Activated CD4-positive, alpha-beta memory T cell treated with anti-CD3 and anti-CD28 coated beads for 36 hours (primary cell): ENCODE measurements at regions not wholly inside any gene's neighbourhood (a gene's known extent, or its start where the extent isn't known, plus 50 kb on each side); places are given as distances from the start of the nearest gene placed in this dataset.

Experiments used
- CTCF ChIA-PET: fragments of 350-600 bp; sonication (Branson Sonifier 250); formaldehyde crosslinking; loops from one replicate; lab custom pipeline; 2021; ENCODE audit warnings: antibody characterized with exemption, inconsistent platforms; lab: Charles Lee
- POLR2A ChIA-PET: fragments of 350-600 bp; sonication (Branson Sonifier 250); formaldehyde crosslinking; loops from one replicate; lab custom pipeline; 2021; ENCODE audit warnings: antibody characterized with exemption; lab: Charles Lee
- DNase-seq: peaks from one replicate; pipeline ENCODE4 v3.0.0-alpha.2; 2020
- H3K27ac Mint-ChIP-seq: one replicate; pipeline ENCODE4 v1.8.0; 2021; ENCODE audit warnings: mixed read lengths
- H3K27me3 Mint-ChIP-seq: one replicate; pipeline ENCODE4 v1.8.0; 2021; ENCODE audit warnings: mixed read lengths
- H3K36me3 Mint-ChIP-seq: one replicate; pipeline ENCODE4 v1.8.0; 2021; ENCODE audit warnings: mixed read lengths
- H3K4me1 Mint-ChIP-seq: one replicate; pipeline ENCODE4 v1.8.0; 2021; ENCODE audit warnings: low read depth, mixed read lengths
- H3K4me3 Mint-ChIP-seq: one replicate; pipeline ENCODE4 v1.8.0; 2021; ENCODE audit warnings: mild to moderate bottlenecking, mixed read lengths
- H3K9me3 Mint-ChIP-seq: one replicate; pipeline ENCODE4 v1.8.0; 2021; ENCODE audit warnings: mixed read lengths
- intact Hi-C: fragments of 100-400 bp; cut with micrococcal nuclease; formaldehyde crosslinking; loops from one replicate; pipeline ENCODE4 v1.15.1; 2023

DNA sequence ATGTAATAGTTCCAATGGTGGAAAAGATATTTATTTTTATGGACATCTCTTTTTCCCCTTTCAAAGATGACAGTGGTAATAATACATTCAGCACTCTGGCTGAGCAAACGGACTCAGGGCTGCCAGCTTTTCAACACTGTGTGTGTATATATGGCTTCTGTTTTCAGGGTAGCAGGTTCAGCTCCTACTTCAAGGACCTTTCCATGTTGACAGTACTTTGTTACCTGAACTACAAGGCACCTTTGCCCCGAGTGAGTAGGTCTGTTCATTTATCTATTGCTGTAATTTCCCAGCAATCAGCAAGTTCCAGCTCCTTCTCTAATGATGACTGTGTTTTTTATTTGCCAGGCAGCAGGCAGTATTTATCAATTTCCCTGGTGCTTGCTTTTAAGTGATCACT, 387.4 kb upstream of the KIF2A start:
- H3K4me1 Mint-ChIP-seq: no peaks in the 10 kb centered on the region
- intact Hi-C loops: no loop called here
- no peak for DNase-seq
- H3K27ac Mint-ChIP-seq: no peak overlapping the region
- no peaks in the 10 kb centered on the region for H3K27me3 Mint-ChIP-seq
- no peak overlapping the region for H3K4me3 Mint-ChIP-seq
- no peaks in the 10 kb centered on the region for H3K9me3 Mint-ChIP-seq
- POLR2A ChIA-PET: no interaction called here
- CTCF ChIA-PET: no interaction called here
- H3K36me3 Mint-ChIP-seq: no peaks in the 10 kb centered on the region

GRCh38 chr5:61919920-61920319, 386.1 kb upstream of the KIF2A start:
- Mint-ChIP-seq H3K27ac (no peak overlapping the region), H3K4me1 (no peaks in the 10 kb centered on the region), H3K4me3 (no peak overlapping the region), H3K27me3 (no peaks in the 10 kb centered on the region), H3K36me3 (no peaks in the 10 kb centered on the region), H3K9me3 (no peaks in the 10 kb centered on the region)
- ChIA-PET POLR2A (no interaction called here), CTCF (no interaction called here)
- no peak for DNase-seq
- intact Hi-C loops: no loop called here

- Mint-ChIP-seq H3K27ac (no peak overlapping the region), H3K9me3 (no peaks in the 10 kb centered on the region), H3K4me3 (no peak overlapping the region), H3K4me1 (no peaks in the 10 kb centered on the region), H3K36me3 (no peaks in the 10 kb centered on the region), H3K27me3 (no peaks in the 10 kb centered on the region)
- no peak for DNase-seq
- ChIA-PET CTCF (no interaction called here), POLR2A (no interaction called here)
- intact Hi-C loops: no loop called here
These were observed 381.8 kb upstream of the KIF2A start for GRCh38 chr5:61924251-61924650.

DNA sequence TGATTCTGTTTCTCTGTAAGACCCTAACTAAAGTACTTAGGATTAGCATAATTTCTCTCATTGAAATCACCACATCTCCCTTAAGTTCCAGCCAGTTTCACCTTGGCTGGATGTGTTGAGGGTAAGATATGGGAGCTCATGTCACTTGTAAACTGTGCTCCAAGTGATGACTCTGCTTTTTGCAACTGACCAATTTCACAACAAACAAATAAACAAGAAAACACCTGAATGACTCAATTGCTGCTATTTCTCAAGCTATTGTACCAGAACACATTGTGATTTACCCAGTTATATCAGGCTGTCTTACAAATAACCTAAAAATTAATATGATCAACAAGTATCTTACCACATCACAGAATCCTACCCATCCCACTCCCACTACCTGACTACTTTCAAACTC, 379.1 kb upstream of the KIF2A start:
- intact Hi-C loops: no loop called here
- CTCF ChIA-PET: no interaction called here
- H3K9me3 Mint-ChIP-seq: no peaks in the 10 kb centered on the region
- H3K4me1 Mint-ChIP-seq: no peaks in the 10 kb centered on the region
- no peak overlapping the region for H3K27ac Mint-ChIP-seq
- POLR2A ChIA-PET: no interaction called here
- no peak for DNase-seq
- no peaks in the 10 kb centered on the region for H3K27me3 Mint-ChIP-seq
- no peaks in the 10 kb centered on the region for H3K36me3 Mint-ChIP-seq
- no peak overlapping the region for H3K4me3 Mint-ChIP-seq

DNA sequence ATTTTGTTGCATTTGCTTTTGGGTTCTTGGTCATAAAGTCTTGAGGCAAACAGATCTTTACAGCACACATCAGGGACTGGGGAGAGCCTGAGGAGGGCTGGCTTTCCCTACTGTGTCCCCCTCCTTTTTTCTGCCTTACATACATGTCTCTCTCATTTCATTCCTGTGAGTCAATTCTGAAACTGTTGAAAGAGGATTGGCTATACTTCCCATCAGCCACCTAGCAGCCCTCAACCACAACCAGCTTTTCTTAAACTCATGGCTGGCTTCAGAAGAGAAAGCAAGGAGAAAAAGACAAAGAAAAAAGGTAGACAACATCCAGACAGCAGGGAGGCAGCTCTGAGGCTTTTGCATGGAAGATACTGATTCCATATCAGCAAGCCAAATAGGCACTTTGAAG, 374.8 kb upstream of the KIF2A start:
- Mint-ChIP-seq H3K4me3 (no peak overlapping the region), H3K9me3 (no peaks in the 10 kb centered on the region), H3K4me1 (no peaks in the 10 kb centered on the region), H3K36me3 (no peaks in the 10 kb centered on the region), H3K27me3 (peaks cover 2% of the 10 kb centered on the region), H3K27ac (no peak overlapping the region)
- ChIA-PET CTCF (no interaction called here), POLR2A (no interaction called here)
- intact Hi-C loops: no loop called here
- DNase-seq: no peak

DNA sequence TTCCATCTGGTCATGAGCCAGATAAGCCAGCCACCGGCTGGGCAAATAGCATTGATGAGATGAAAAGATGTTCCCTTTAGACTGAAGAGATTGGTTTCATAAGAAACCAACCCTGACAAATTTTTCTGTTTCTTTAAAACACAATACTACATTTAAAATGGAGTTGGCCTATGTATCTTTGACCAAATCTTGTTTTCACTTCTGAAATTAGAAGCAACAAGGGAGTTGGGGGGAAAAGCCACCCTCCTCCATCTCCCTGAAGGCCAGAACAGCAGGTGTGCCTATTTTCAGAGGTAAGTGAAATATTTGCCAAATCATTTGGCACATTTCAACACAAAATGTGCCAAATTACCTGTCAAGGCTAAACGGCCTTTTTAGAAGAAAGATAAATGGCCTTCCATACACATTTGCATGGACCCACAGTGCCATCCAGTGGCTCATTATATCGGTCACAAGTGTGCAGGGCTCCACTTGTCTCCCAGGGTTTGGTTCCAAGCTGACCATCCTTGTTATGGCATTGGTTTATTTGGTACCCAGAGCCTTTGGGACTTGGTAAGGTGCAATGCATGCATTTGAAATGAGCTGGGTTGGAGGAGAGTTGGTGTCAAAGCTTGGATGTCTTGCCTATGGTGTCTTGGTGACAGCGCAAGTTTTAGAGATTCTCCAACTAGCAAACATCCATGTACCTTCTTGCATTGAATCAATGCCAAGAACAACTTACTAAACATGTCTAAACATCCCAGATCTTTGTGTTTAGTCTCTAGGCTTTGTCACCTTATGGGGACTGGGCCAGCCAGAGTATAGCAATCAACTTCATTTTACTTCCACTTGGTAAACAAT, 372.0 kb upstream of the KIF2A start:
- ChIA-PET CTCF (no interaction called here), POLR2A (no interaction called here)
- H3K4me3 Mint-ChIP-seq: no peak overlapping the region
- no peaks in the 10 kb centered on the region for H3K36me3 Mint-ChIP-seq
- no peaks in the 10 kb centered on the region for H3K4me1 Mint-ChIP-seq
- no peak overlapping the region for H3K27ac Mint-ChIP-seq
- peak; percentile 21 for DNase-seq
- peaks cover 2% of the 10 kb centered on the region for H3K27me3 Mint-ChIP-seq
- intact Hi-C loops: no loop called here
- no peaks in the 10 kb centered on the region for H3K9me3 Mint-ChIP-seq

DNA sequence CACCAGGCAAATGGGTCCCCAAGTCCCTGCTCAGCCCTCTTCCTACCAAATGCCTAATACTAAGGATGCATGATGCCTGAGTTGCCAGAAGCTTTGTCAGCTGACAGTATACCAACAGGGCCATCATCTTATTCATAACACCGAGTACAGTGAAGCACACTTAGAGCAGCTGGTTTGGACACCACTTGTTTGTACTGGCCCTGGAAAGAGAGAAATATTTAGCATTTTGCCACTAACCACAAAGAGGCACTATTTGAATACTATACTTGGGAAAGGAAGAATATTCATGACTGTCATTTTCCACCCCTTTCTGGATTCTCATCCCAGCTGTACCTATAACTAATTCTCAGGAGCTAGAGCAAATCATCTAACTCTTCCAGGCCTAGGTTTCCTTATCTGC, 364.4 kb upstream of the KIF2A start:
- POLR2A ChIA-PET: no interaction called here
- no peaks in the 10 kb centered on the region for H3K27me3 Mint-ChIP-seq

DNA sequence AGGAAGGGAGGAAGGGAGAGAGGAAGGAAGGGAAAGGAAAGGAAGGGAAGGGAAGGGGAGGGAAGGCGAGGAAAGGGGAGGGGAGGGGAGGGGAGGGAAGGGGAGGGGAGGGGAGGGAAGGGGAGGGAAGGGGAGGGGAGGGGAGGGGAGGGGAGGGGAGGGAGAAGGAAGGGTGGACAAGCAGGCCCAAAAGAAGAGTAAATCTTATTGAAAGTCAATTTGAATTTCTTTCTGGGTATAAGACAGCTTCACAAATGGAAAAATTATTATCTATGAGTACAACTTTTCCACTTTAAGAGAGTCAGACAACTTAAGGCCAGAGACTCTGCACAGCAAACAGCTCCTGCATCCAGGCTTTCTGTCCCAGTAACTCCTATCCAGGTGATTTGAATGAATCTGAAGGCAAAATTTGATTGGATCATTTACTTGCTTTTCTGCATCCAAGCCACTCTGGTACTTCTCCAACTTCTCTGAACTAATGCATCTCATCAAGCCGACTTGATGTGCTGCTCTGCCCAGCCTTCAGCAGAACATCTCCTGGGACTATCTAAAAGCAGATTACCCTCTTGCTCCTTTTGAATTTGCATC, 363.4 kb upstream of the KIF2A start:
- POLR2A ChIA-PET: no interaction called here
- no peak for DNase-seq
- Mint-ChIP-seq H3K27me3 (no peaks in the 10 kb centered on the region), H3K4me3 (no peak overlapping the region), H3K9me3 (no peaks in the 10 kb centered on the region), H3K4me1 (no peaks in the 10 kb centered on the region), H3K27ac (no peak overlapping the region), H3K36me3 (no peaks in the 10 kb centered on the region)
- CTCF ChIA-PET: no interaction called here
- intact Hi-C loops: no loop called here

More for the DNA sequence above, 364.4 kb upstream of the KIF2A start:
- H3K36me3 Mint-ChIP-seq: no peaks in the 10 kb centered on the region
- no peak overlapping the region for H3K4me3 Mint-ChIP-seq
- no peak overlapping the region for H3K27ac Mint-ChIP-seq
- intact Hi-C loops: no loop called here
- no peak for DNase-seq
- H3K4me1 Mint-ChIP-seq: no peaks in the 10 kb centered on the region
- H3K9me3 Mint-ChIP-seq: no peaks in the 10 kb centered on the region
- CTCF ChIA-PET: no interaction called here

GRCh38 chr5:61943713-61944112, 362.3 kb upstream of the KIF2A start:
- CTCF ChIA-PET: no interaction called here
- Mint-ChIP-seq H3K36me3 (no peaks in the 10 kb centered on the region), H3K27ac (no peak overlapping the region), H3K4me1 (no peaks in the 10 kb centered on the region), H3K9me3 (no peaks in the 10 kb centered on the region), H3K27me3 (no peaks in the 10 kb centered on the region), H3K4me3 (no peak overlapping the region)
- DNase-seq: no peak
- intact Hi-C loops: no loop called here
- POLR2A ChIA-PET: no interaction called here

DNA sequence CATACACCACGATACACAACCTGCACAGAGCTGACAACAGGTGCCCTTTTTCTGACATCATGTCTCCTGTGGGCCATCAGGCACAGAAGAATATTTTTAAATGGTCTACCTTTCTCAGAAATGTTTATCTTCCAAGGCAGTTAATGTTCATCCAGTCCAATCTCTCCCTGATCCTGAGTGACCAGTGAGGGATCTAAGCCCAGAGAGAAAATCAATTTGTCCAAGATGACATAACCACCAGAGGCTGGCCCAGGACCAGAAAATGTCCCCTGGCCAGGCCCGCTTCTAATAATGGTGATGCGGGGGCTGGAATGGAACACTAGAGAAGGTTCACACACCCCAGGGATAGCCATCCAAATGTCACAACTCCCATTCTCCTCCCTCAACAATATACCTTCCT, 357.9 kb upstream of the KIF2A start:
- Mint-ChIP-seq H3K4me3 (no peak overlapping the region), H3K4me1 (no peaks in the 10 kb centered on the region), H3K27me3 (no peaks in the 10 kb centered on the region), H3K27ac (no peak overlapping the region), H3K36me3 (no peaks in the 10 kb centered on the region), H3K9me3 (no peaks in the 10 kb centered on the region)
- intact Hi-C loops: no loop called here
- ChIA-PET POLR2A (no interaction called here), CTCF (no interaction called here)
- DNase-seq: no peak

GRCh38 chr5:61949054-61949678, 356.8 kb upstream of the KIF2A start:
- Mint-ChIP-seq H3K4me1 (no peaks in the 10 kb centered on the region), H3K27me3 (no peaks in the 10 kb centered on the region), H3K9me3 (no peaks in the 10 kb centered on the region), H3K36me3 (no peaks in the 10 kb centered on the region), H3K4me3 (no peak overlapping the region), H3K27ac (no peak overlapping the region)
- intact Hi-C loops: no loop called here
- DNase-seq: no peak
- POLR2A ChIA-PET: no interaction called here
- CTCF ChIA-PET: no interaction called here

DNA sequence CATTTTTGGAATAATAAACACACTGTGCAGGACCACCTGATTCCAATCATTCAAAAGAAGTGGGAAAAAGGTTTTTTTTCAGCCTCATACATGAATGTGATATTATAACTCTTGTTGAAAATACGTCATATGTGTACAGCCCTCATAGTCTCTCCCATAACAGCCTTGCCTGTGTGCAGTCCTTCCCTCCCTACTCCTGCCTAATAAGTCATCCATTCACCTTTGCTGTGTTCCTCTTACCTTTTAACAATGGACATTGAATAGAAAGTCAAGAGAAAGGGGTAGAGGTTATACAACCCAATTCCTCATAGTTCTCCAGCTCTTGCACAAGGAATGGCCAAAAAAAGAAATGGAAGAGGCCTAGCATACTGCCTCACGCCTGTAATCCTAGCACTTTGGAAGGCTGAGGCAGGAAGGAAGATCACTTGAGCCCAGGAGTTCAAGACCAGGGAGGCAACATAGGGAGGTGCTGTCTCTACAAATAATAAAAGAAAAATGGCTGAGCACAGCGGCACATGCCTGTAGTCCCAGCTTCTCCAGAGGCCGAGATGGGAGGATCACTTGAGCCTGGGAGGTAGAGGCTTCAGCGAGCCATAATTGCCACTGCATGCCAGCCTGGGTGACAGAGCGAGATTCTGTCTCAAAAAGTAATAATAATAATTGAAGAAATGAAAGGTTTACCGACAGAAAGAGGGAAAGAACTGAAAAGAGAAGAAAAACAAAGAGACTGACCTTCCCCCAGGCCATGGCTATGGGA, 356.1 kb upstream of the KIF2A start:
- intact Hi-C loops: no loop called here
- Mint-ChIP-seq H3K27me3 (no peaks in the 10 kb centered on the region), H3K4me1 (no peaks in the 10 kb centered on the region), H3K36me3 (no peaks in the 10 kb centered on the region), H3K9me3 (no peaks in the 10 kb centered on the region), H3K4me3 (no peak overlapping the region), H3K27ac (no peak overlapping the region)
- ChIA-PET CTCF (no interaction called here), POLR2A (interaction anchor here (0.7 kb wide), 1 partner anchor 155 kb away, joined by 3 read pairs; no protein-coding TSS in a partner anchor)
- no peak for DNase-seq
